GM06990 (cell line): ENCODE measurements at regions not wholly inside any gene's neighbourhood (a gene's known extent, or its start where the extent isn't known, plus 50 kb on each side); places are given as distances from the start of the nearest gene placed in this dataset.

Experiments
- DNase-seq: peaks from one replicate; pipeline ENCODE4 v3.0.0-alpha.2; 2011; ENCODE audit not compliant: insufficient read length; ENCODE audit errors: extremely low read depth
- H3K27me3 ChIP-seq: replicated peaks from 2 replicates; pipeline ENCODE4 v1.6.0; 2011; ENCODE audit warnings: low read length; ENCODE audit not compliant: control insufficient read depth, insufficient read depth
- H3K36me3 ChIP-seq: 2 replicates; pipeline ENCODE4 v1.5.1; 2011; ENCODE audit warnings: low read length; ENCODE audit not compliant: control insufficient read depth, insufficient read depth
- H3K4me3 ChIP-seq: replicated peaks from 2 replicates; pipeline ENCODE4 v1.5.1; 2011; ENCODE audit warnings: low read depth, mild to moderate bottlenecking, control low read depth, low read length
- TF ChIP-seq, protein P1 (sequence below): IDR thresholded peaks from 2 replicates; pipeline ENCODE4 v1.5.1; 2011; ENCODE audit warnings: low read length, control low read depth, mild to moderate bottlenecking, inconsistent platforms; ENCODE audit not compliant: insufficient read depth, poor library complexity, severe bottlenecking

DNA sequence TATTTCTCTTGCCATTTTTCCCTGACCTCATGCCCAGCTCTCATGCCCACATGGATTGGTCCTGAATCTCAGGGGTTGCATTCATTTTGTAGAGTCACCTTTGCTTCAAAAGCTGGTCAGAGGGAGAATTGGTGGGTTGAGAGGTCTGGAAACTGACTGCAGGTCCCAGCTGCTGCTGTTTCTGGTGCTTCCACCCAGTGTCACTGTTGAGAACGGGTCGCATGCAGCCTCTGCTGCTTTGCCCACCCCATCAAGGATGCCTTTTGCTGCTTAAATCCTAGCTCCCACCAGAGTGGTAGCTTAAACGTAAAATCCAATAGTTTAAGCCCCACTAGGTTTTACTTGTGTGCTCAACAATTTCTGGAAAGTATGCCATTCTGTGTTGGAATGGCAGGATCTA, 211.4 kb upstream of the TSHZ2 start:
- Histone ChIP-seq H3K27me3 (no peaks in the 10 kb centered on the region), H3K4me3 (no peak overlapping the region), H3K36me3 (no peaks in the 10 kb centered on the region)
- DNase-seq, result no peak
- TF ChIP-seq, protein P1, sequence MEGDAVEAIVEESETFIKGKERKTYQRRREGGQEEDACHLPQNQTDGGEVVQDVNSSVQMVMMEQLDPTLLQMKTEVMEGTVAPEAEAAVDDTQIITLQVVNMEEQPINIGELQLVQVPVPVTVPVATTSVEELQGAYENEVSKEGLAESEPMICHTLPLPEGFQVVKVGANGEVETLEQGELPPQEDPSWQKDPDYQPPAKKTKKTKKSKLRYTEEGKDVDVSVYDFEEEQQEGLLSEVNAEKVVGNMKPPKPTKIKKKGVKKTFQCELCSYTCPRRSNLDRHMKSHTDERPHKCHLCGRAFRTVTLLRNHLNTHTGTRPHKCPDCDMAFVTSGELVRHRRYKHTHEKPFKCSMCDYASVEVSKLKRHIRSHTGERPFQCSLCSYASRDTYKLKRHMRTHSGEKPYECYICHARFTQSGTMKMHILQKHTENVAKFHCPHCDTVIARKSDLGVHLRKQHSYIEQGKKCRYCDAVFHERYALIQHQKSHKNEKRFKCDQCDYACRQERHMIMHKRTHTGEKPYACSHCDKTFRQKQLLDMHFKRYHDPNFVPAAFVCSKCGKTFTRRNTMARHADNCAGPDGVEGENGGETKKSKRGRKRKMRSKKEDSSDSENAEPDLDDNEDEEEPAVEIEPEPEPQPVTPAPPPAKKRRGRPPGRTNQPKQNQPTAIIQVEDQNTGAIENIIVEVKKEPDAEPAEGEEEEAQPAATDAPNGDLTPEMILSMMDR, result no peak

DNA sequence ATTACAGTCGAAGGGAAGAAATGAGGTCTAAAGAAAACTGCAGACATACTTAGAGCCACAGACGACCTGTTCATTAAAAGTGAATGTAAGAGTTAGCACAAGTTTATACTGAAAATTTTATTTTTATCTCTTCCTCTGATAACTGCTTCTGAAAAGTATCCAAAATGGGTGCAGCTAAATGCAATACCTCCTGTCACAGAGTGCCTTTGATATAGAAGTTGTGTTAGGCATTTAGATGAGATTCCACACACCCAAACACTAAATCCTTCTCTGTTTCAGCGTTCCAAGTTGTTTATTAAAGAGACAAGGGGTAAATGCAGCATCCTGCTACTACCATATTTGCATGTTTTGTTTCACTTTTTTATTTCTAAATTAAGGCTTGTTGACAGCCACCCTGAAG, 214.7 kb upstream of the TSHZ2 start:
- DNase-seq, result no peak
- H3K4me3 ChIP-seq, result no peak overlapping the region
- no peaks in the 10 kb centered on the region for H3K36me3 ChIP-seq
- TF ChIP-seq, protein P1, result no peak
- H3K27me3 ChIP-seq, result no peaks in the 10 kb centered on the region

DNA sequence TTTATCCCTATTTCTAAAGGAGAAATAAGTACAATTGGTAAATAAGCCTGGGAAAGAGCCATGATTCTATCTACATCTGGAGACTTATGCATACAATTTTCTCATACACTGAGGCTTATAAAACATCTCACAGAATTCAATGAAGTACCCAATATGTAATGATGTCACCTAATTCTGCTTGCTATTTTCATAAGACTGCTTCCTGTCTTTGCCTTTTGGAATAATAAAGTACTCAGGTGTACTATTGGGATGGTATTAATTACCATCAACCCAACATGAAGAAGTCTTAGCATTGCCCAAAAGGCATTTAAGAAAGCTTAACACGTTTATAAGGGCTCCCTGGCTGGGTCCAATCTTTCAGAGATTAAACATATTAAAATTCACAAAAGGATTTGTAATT, 216.4 kb upstream of the TSHZ2 start:
- no peak for DNase-seq
- H3K27me3 ChIP-seq, result no peaks in the 10 kb centered on the region
- H3K36me3 ChIP-seq, result no peaks in the 10 kb centered on the region

DNA sequence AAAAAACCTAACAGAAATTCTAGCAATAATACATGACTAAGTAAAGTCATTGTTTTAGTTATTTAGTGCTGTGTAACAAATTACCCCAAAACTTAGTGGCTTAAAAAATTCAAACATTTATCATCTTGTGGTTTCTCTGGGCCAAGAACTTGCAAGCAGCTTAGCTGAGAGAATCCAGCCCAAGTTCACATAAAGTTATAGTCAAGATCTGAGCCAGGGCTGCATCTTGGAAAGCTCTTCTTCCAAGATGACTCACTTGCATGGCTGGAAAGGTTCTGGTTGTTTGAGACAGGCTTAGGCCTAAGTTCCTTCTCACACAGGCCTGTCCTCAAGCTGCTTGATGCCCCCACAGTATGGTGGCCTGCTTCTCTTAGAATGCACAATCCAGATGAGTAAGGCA, 217.8 kb upstream of the TSHZ2 start:
- TF ChIP-seq, protein P1, result no peak

More for the DNA sequence above, 216.4 kb upstream of the TSHZ2 start:
- TF ChIP-seq, protein P1, result no peak
- H3K4me3 ChIP-seq, result no peak overlapping the region

DNA sequence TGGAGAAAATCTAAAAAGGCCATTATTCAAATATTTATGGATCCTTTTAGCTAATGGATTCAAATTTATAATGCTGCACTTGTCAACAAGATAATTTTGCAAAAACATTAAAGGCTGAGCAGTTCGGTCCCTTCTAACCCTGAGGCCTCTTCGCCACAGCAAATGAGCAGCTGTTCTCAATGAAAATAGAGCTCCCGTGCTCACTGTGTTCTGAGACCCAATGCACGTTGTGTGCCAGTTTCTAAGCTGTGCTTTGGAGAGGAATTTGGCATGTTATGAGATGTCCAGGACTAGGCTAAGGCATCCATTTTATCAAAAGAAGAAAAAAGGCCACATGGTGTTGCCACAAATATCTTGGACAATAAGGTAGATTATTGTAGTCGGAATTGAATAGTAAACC, 220.1 kb upstream of the TSHZ2 start:
- DNase-seq, result no peak
- H3K27me3 ChIP-seq, result no peaks in the 10 kb centered on the region
- H3K4me3 ChIP-seq, result no peak overlapping the region
- H3K36me3 ChIP-seq, result no peaks in the 10 kb centered on the region
- TF ChIP-seq, protein P1, result no peak

More for the DNA sequence above, 217.8 kb upstream of the TSHZ2 start:
- Histone ChIP-seq H3K27me3 (no peaks in the 10 kb centered on the region), H3K36me3 (no peaks in the 10 kb centered on the region), H3K4me3 (no peak overlapping the region)
- no peak for DNase-seq

DNA sequence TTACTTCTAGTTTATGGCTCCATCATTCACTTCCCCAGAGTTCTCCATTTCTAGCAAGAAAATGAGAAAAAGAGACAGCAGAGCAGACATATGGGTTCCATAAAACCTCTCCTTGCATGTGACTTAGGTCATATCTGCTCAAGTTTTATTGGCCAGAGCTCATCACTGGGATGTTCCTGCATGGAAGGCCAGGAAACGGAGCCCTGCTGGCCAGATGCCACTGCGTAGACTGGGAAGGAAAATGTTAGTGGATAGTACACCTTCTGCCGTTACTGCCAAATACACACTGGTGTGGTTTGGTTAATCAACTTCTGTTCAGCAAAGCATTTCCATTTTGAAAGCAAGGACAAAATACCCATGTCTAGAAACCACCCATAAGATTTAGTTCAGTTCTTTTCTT, 220.6 kb upstream of the TSHZ2 start:
- no peaks in the 10 kb centered on the region for H3K36me3 ChIP-seq
- TF ChIP-seq, protein P1, result no peak
- H3K4me3 ChIP-seq, result no peak overlapping the region
- DNase-seq, result no peak
- no peaks in the 10 kb centered on the region for H3K27me3 ChIP-seq
